Ascending aorta (tissue), 2 donors: ENCODE measurements at regions not wholly inside any gene's neighbourhood (a gene's known extent, or its start where the extent isn't known, plus 50 kb on each side); places are given as distances from the start of the nearest gene placed in this dataset.
"Not testable (repeated sequence)": the region's sequence is repeated elsewhere in the genome, so short reads cannot be mapped to it uniquely, and the experiment has no call there.

ENCODE experiments used
- DNase-seq, 2 donors: peaks; one replicate each; pipeline ENCODE4 v3.0.0-alpha.2; 2019; ENCODE audit warnings: low spot score in 2 of 2
- H3K27ac ChIP-seq, 2 donors: fragments of 200-600 bp; sonication (generic); one replicate each; pipeline ENCODE4 v1.5.1; 2016 to 2017; ENCODE audit warnings: mild to moderate bottlenecking in 1 of 2
- H3K27me3 ChIP-seq: fragments of 200-600 bp; sonication (generic); one replicate; pipeline ENCODE4 v1.5.1; 2017
- H3K36me3 ChIP-seq, 2 donors: fragments of 200-600 bp; sonication (generic); one replicate each; pipeline ENCODE4 v1.5.1; 2016
- H3K4me1 ChIP-seq, 2 donors: fragments of 200-600 bp; sonication (generic); one replicate each; pipeline ENCODE4 v1.5.1; 2016 to 2017; ENCODE audit warnings: mild to moderate bottlenecking in 1 of 2
- H3K4me3 ChIP-seq, 2 donors: fragments of 200-600 bp; sonication (generic); one replicate each; pipeline ENCODE4 v1.5.1; 2016 to 2017; ENCODE audit warnings: mild to moderate bottlenecking in 1 of 2
- H3K9me3 ChIP-seq, 2 donors: fragments of 200-600 bp; sonication (generic); one replicate each; pipeline ENCODE4 v1.5.1; 2016
- CTCF ChIP-seq, 3 experiments: fragments of 200-600 bp in 2 of 3; fragments of 450-650 bp in 1 of 3; sonication (generic) in 2 of 3; IDR thresholded peaks; one replicate each; pipeline ENCODE4 v1.5.1; 2016 to 2019; ENCODE audit warnings: antibody characterized with exemption in 3 of 3, mild to moderate bottlenecking in 1 of 3, moderate library complexity in 1 of 3
- intact Hi-C: fragments of 100-400 bp; cut with DNase I; formaldehyde crosslinking; loops from one replicate; pipeline ENCODE4 v1.15.1; 2023

- H3K36me3 ChIP-seq, intact Hi-C loops, H3K27ac ChIP-seq, H3K27me3 ChIP-seq, H3K9me3 ChIP-seq, H3K4me1 ChIP-seq, H3K4me3 ChIP-seq, DNase-seq: not testable (repeated sequence)
Observed at GRCh38 chr4:52157071-52157470, 106.0 kb downstream of the SPATA18 start.

- H3K27me3 ChIP-seq, result no peaks in the 10 kb centered on the region
- no peak overlapping the region for H3K4me3 ChIP-seq
- no peak for TF ChIP-seq CTCF (IDR thresholded peaks at IDR 0.05)
- intact Hi-C loops, result no loop called here
- H3K4me1 ChIP-seq, result no peaks in the 10 kb centered on the region
- DNase-seq, result no peak
- H3K9me3 ChIP-seq, result no peaks in the 10 kb centered on the region
- H3K27ac ChIP-seq, result no peak overlapping the region
- no peaks in the 10 kb centered on the region for H3K36me3 ChIP-seq
Observed at GRCh38 chr4:52157641-52158316, 106.7 kb downstream of the SPATA18 start.

- Histone ChIP-seq H3K36me3 (no peaks in the 10 kb centered on the region), H3K27me3 (no peaks in the 10 kb centered on the region), H3K9me3 (no peaks in the 10 kb centered on the region), H3K27ac (no peak overlapping the region), H3K4me1 (no peaks in the 10 kb centered on the region), H3K4me3 (no peak overlapping the region)
- DNase-seq, result no peak
- TF ChIP-seq CTCF (IDR thresholded peaks at IDR 0.05), result no peak
- intact Hi-C loops, result no loop called here
Observed at GRCh38 chr4:52160859-52161258, 109.8 kb downstream of the SPATA18 start.

GRCh38 chr4:52164116-52164515 lies 113.0 kb downstream of the SPATA18 start:
- no peak for DNase-seq

GRCh38 chr4:52172166-52172565 lies 121.1 kb downstream of the SPATA18 start:
- no peak overlapping the region for H3K27ac ChIP-seq
- intact Hi-C loops, result no loop called here

More at GRCh38 chr4:52164116-52164515, 113.0 kb downstream of the SPATA18 start:
- intact Hi-C loops, result no loop called here
- no peaks in the 10 kb centered on the region for H3K27me3 ChIP-seq
- H3K4me1 ChIP-seq, result no peaks in the 10 kb centered on the region
- H3K9me3 ChIP-seq, result no peaks in the 10 kb centered on the region
- H3K4me3 ChIP-seq, result no peak overlapping the region
- no peak overlapping the region for H3K27ac ChIP-seq
- no peaks in the 10 kb centered on the region for H3K36me3 ChIP-seq
- no peak for TF ChIP-seq CTCF (IDR thresholded peaks at IDR 0.05)

More at GRCh38 chr4:52172166-52172565, 121.1 kb downstream of the SPATA18 start:
- TF ChIP-seq CTCF (IDR thresholded peaks at IDR 0.05), result no peak
- Histone ChIP-seq H3K4me3 (no peak overlapping the region), H3K4me1 (peaks cover 0 to 4% of the 10 kb centered on the region in 2 donors), H3K9me3 (no peaks in the 10 kb centered on the region), H3K36me3 (no peaks in the 10 kb centered on the region), H3K27me3 (no peaks in the 10 kb centered on the region)
- DNase-seq, result no peak
